HG03354 (cell line): ENCODE measurements at regions not wholly inside any gene's neighbourhood (a gene's known extent, or its start where the extent isn't known, plus 50 kb on each side); places are given as distances from the start of the nearest gene placed in this dataset.
"Not testable (repeated sequence)": the region's sequence is repeated elsewhere in the genome, so short reads cannot be mapped to it uniquely, and the experiment has no call there.

Experiments
- ATAC-seq: cut with Tn5 transposase; IDR thresholded peaks from one replicate; pipeline ENCODE4 v1.9.1; 2021; ENCODE audit warnings: mild to moderate bottlenecking; ENCODE audit not compliant: unreplicated experiment, poor library complexity, severe bottlenecking

DNA sequence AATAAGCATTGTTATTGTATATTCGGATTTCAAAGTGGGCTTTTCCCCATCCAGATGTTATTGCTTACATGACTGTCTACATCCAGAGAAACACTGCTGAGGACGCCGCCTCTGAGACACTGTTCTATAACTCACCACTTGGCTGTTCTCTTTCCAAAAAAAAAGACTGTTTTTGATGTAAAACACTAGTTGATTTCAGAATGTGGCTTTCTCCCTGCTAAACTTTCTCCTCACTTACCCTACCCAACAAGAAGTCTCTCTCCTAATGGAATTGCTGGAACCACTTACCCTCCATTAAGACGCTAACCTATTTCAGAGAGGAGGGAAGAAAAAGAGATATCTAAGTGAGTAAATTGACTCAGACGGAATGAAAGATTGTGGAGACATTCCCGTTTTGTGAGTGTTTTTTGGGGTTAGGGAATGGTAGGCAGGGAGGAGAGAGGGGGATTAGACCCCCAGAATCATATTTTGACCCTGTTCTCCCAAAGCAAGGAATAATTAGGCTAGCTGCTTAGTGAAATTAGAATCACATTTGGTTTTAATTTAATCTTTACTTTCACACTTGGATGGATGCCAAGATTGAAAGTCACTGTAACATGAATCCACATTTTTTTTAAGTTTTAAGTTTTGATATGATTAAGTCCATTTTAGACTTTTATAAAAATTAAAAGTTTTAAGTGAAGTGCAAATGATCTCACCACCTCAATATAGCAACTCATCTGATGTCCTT is 174.9 kb downstream of the CHIC2 start:
- no peak for ATAC-seq

DNA sequence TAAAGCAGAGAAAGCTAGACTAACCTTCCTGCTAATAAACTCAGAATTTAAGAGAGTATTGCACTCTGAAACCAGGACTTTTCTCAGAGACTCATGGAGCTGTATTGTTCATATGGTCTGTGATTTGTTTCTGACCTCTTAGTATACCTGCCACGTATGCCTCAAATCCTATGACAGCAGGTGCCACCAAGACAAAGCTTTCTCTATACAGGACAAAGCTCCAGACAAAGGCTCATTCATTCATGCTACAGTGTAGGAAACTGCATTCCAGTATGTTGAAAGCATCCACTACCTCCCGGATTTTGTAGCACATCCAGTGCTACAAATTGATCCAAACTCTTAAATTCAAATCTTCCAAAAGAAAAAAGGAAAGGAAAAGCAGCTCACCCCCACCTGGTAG is 178.3 kb downstream of the CHIC2 start:
- no peak for ATAC-seq

GRCh38 chr4:53885668-53886067 is 178.7 kb downstream of the CHIC2 start:
- no peak for ATAC-seq

DNA sequence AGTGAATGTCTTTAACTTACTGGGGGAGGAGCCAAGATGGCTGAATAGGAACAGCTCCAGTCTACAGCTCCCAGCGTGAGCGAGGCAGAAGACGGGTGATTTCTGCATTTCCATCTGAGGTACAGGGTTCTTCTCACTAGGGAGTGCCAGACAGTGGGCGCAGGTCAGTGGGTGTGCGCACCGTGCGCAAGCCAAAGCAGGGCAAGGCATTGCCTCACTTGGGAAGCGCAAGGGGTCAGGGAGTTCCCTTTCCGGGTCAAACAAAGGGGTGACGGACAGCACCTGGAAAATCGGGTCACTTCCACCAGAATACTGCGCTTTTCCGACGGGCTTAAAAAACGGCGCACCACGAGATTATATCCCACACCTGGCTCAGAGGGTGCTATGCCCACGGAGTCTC is 187.3 kb downstream of the CHIC2 start:
- not testable (repeated sequence) for ATAC-seq

DNA sequence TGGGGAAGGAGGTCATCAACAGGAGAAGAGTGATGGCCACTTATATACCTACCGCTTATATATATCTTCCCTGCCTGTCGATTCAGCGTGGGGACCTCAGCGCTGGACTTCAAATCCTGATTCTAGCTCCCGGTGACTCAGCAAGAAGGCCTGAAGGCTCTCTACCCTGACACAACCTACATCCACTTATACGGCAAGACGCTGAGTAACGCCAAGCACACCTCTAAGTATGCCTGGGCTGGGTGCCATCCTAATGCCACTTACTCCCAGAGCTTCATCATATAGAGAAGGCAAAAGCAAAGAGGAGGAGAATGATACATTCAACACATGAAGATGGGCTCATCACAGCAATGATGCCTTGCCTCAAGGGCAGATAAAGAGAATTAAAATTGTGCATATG is 198.3 kb downstream of the CHIC2 start:
- no peak for ATAC-seq

GRCh38 chr4:53865054-53865453 is 199.4 kb downstream of the CHIC2 start:
- ATAC-seq, result no peak

- ATAC-seq, result no peak
These were observed 200.6 kb downstream of the CHIC2 start for GRCh38 chr4:53863736-53864365.

- no peak for ATAC-seq
These were observed 201.2 kb downstream of the CHIC2 start for GRCh38 chr4:53863158-53863557.

DNA sequence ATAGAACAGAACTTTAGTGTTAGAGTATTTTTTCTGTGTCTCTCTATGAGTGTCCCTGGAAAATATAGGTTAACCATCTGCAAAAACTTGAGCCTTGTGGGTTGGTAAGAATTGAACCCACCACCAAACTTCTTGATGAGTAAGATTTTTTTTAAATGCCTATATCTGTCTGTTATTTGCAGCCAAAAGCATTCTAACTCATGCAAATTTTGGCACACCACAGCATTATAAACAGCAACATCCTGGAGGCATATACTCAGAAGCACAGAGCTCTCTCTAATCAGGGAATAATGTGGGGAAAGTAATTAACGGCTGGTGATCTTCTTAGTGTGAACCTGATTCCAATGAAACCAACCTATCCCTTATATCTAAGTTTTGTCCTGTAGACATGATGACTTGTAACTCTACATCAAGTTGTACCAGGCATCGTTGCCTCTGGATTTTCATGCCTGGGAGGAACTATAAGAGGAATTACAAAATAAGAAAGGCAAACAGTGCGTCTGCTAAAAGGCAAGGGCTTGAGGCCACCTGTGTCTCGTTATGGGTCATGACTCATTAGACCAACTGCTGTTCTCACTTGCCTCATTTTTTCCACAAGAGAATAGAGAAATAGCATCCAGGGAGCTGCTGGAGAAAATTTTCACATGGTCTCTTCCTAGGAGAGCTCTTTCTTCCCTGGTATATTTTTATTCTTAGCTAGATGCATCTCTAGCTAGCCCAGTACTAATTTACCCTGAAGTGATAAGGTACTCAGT is 202.4 kb downstream of the CHIC2 start:
- ATAC-seq, result no peak

GRCh38 chr4:53859305-53859704 is 205.1 kb downstream of the CHIC2 start:
- no peak for ATAC-seq

DNA sequence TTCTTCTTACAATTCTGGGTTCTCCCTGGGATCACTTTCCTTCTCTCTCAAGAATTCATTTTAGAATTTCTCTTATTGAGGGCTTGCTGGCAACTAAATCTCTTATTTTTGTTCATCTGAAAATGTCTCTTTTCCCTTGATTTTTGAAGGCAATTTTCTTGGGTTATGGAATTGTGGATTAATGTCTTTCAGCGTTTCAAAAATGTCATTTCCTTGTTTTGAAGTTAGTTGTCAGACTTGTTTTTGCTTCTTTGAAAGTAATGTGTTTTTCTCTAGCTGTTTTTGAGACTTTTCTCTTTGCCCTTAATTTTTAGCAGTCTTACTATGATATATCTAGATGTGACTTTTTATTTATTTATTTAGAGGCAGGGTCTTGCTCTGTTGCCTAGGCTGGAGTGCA is 205.7 kb downstream of the CHIC2 start:
- no peak for ATAC-seq

GRCh38 chr4:53855581-53856250 is 208.7 kb downstream of the CHIC2 start:
- ATAC-seq, result no peak

GRCh38 chr4:53854991-53855568 is 209.3 kb downstream of the CHIC2 start:
- no peak for ATAC-seq

GRCh38 chr4:53852343-53852742 is 212.1 kb downstream of the CHIC2 start:
- ATAC-seq, result no peak

DNA sequence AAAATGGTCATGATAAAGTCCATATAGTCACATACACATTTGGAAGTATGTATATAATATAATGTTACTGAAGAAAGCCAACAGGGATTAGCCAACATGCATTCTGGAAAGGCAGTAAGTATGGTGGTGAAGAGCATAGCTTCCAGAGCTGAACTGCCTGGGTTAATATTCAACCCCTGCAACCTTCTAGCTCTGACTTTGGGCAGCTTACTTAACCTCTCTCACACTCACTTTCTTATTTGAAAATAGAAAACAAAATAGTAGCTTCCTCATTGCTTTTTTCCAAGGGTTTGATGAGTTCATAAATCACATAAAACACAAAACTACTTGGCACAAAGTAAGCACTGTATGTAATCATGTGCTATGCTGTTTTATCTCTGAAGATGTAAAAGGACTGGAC is 216.4 kb downstream of the CHIC2 start:
- no peak for ATAC-seq

GRCh38 chr4:53844551-53844950 is 219.9 kb downstream of the CHIC2 start:
- ATAC-seq, result no peak

DNA sequence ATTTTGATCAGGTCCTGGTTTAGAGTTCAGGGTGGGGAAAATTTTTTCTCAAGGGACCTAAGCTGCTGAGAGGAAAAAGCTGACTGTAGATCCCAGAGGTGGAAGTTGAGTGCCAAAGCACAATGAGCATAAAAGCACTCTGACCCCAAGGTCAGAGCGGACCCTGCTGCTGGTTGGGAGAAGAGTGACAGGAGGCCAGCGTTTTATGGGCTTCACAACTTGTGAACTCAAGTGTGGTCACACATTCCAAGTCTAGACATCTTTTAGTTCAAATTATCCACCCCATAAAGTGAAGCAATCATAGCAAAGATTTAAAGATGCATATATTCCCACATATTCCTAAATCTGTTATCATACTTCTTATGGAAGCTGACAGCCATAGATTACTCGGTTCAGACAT is 220.3 kb downstream of the CHIC2 start:
- no peak for ATAC-seq

DNA sequence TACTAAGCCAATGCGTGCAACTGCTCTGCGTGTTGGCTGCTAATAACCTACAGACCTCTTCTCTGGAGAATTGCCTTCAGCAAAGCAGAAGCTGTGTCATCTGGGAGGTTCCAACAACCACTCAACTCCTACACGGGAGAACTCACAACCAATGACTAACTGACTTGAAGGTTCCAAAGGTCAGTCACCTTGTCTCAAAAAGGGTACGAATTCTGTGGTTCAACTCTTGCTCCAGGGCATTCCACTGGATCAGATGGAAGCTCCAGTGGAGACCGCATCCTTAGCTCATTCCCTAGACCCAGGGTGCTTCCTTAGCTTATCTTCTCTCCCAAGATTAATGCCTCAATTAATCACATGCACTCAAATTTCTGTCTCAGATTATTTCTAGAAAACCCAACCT is 222.7 kb downstream of the CHIC2 start:
- ATAC-seq, result no peak

- ATAC-seq, result no peak
These were observed 223.8 kb downstream of the CHIC2 start for GRCh38 chr4:53840643-53841042.
